ENCODE measurements at regions not wholly inside any gene's neighbourhood (a gene's known extent, or its start where the extent isn't known, plus 50 kb on each side); places are given as distances from the start of the nearest gene placed in this dataset.

GRCh38 chr2:125224188-125224587 is 1199.1 kb downstream of the CNTNAP5 start:
- no peaks in the 10 kb centered on the region for H3K79me2 ChIP-seq (ENCODE audit: low read depth)
- no peak overlapping the region for H3K4me2 ChIP-seq
- H3K9me3 ChIP-seq (ENCODE audit: insufficient read depth, low read depth), result no peaks in the 10 kb centered on the region
- DNase-seq, result no peak
- H3K4me1 ChIP-seq (replicated peaks; ENCODE audit: insufficient read depth), result no peaks in the 10 kb centered on the region
- TF ChIP-seq CTCF (conservative IDR thresholded peaks at IDR 0.05) (no peak), EZH2 (IDR thresholded peaks at IDR 0.05; ENCODE audit: low read depth) (no peak)
- CTCF ChIA-PET, result no interaction called here
- no peaks in the 10 kb centered on the region for H3K36me3 ChIP-seq (ENCODE audit: low read depth)
- no peaks in the 10 kb centered on the region for H4K20me1 ChIP-seq (ENCODE audit: insufficient read depth)
- no TSS peak for BruUV-seq (replicated peaks)
- H3K9me2 ChIP-seq (ENCODE audit: insufficient read depth), result no peaks in the 10 kb centered on the region
- no peak overlapping the region for H3K27ac ChIP-seq
- no peak overlapping the region for H2AFZ ChIP-seq
- H3K4me3 ChIP-seq, result no peak overlapping the region
- no peaks in the 10 kb centered on the region for H3F3A ChIP-seq (ENCODE audit: insufficient read depth, low read depth)
- intact Hi-C loops (cut with micrococcal nuclease; ENCODE audit: unreplicated experiment), result no loop called here
- no peaks in the 10 kb centered on the region for H3K27me3 ChIP-seq (ENCODE audit: insufficient read depth, low read depth)
- POLR2A ChIA-PET (ENCODE audit: unreplicated experiment), result no interaction called here

- no peak for TF ChIP-seq CTCF (conservative IDR thresholded peaks at IDR 0.05)
- TF ChIP-seq EZH2 (IDR thresholded peaks at IDR 0.05; ENCODE audit: low read depth), result no peak
- ChIA-PET CTCF (no interaction called here), POLR2A (ENCODE audit: unreplicated experiment) (no interaction called here)
- Histone ChIP-seq H3K27me3 (ENCODE audit: insufficient read depth, low read depth) (no peaks in the 10 kb centered on the region), H3K9me3 (ENCODE audit: insufficient read depth, low read depth) (no peaks in the 10 kb centered on the region), H3K4me1 (replicated peaks; ENCODE audit: insufficient read depth) (no peaks in the 10 kb centered on the region), H3K27ac (no peak overlapping the region), H3K4me2 (no peak overlapping the region), H3K36me3 (ENCODE audit: low read depth) (no peaks in the 10 kb centered on the region), H3K4me3 (no peak overlapping the region), H4K20me1 (ENCODE audit: insufficient read depth) (no peaks in the 10 kb centered on the region), H3K9me2 (ENCODE audit: insufficient read depth) (no peaks in the 10 kb centered on the region), H3K79me2 (ENCODE audit: low read depth) (no peaks in the 10 kb centered on the region), H3F3A (ENCODE audit: insufficient read depth, low read depth) (no peaks in the 10 kb centered on the region), H2AFZ (no peak overlapping the region)
- DNase-seq, result no peak
- BruUV-seq (replicated peaks), result no TSS peak
- intact Hi-C loops (cut with micrococcal nuclease; ENCODE audit: unreplicated experiment), result no loop called here
These were observed 1199.7 kb downstream of the CNTNAP5 start for GRCh38 chr2:125224830-125225229.

- no peaks in the 10 kb centered on the region for H3K9me3 ChIP-seq (ENCODE audit: insufficient read depth, low read depth)
- POLR2A ChIA-PET (ENCODE audit: unreplicated experiment), result no interaction called here
- no peak overlapping the region for H3K4me2 ChIP-seq
- TF ChIP-seq EZH2 (IDR thresholded peaks at IDR 0.05; ENCODE audit: low read depth) (no peak), CTCF (conservative IDR thresholded peaks at IDR 0.05) (peak; percentile 49)
- H4K20me1 ChIP-seq (ENCODE audit: insufficient read depth), result no peaks in the 10 kb centered on the region
- no peak overlapping the region for H3K27ac ChIP-seq
- no peaks in the 10 kb centered on the region for H3K27me3 ChIP-seq (ENCODE audit: insufficient read depth, low read depth)
- intact Hi-C loops (cut with micrococcal nuclease; ENCODE audit: unreplicated experiment), result no loop called here
- no peaks in the 10 kb centered on the region for H3K9me2 ChIP-seq (ENCODE audit: insufficient read depth)
- H3K36me3 ChIP-seq (ENCODE audit: low read depth), result no peaks in the 10 kb centered on the region
- CTCF ChIA-PET, result no interaction called here
- no peaks in the 10 kb centered on the region for H3F3A ChIP-seq (ENCODE audit: insufficient read depth, low read depth)
- no peak overlapping the region for H3K4me3 ChIP-seq
- no peaks in the 10 kb centered on the region for H3K79me2 ChIP-seq (ENCODE audit: low read depth)
- no peak for DNase-seq
- H3K4me1 ChIP-seq (replicated peaks; ENCODE audit: insufficient read depth), result no peaks in the 10 kb centered on the region
- no TSS peak for BruUV-seq (replicated peaks)
- H2AFZ ChIP-seq, result no peak overlapping the region
These were observed 1202.8 kb downstream of the CNTNAP5 start for GRCh38 chr2:125227843-125228392.

All from PC-9 (cell line).